ENCODE measurements at regions not wholly inside any gene's neighbourhood (a gene's known extent, or its start where the extent isn't known, plus 50 kb on each side); places are given as distances from the start of the nearest gene placed in this dataset.
"Not testable (repeated sequence)": the region's sequence is repeated elsewhere in the genome, so short reads cannot be mapped to it uniquely, and the experiment has no call there.

- DNase-seq: no peak
These were observed 1349.8 kb upstream of the GJE1 start for GRCh38 chr6:140782941-140783340.

GRCh38 chr6:140779991-140780596 lies 1352.6 kb upstream of the GJE1 start:
- DNase-seq: no peak

- no peak for DNase-seq
These were observed 1353.4 kb upstream of the GJE1 start for GRCh38 chr6:140779341-140779740.

GRCh38 chr6:140777780-140778179 lies 1354.9 kb upstream of the GJE1 start:
- no peak for DNase-seq

GRCh38 chr6:140775061-140775460 lies 1357.7 kb upstream of the GJE1 start:
- no peak for DNase-seq

GRCh38 chr6:140774080-140774505 lies 1358.6 kb upstream of the GJE1 start:
- no peak for DNase-seq

GRCh38 chr6:140773276-140773675 lies 1359.4 kb upstream of the GJE1 start:
- DNase-seq: no peak

- no peak for DNase-seq
These were observed 1360.1 kb upstream of the GJE1 start for GRCh38 chr6:140772576-140772975.

GRCh38 chr6:140768133-140768532 lies 1364.6 kb upstream of the GJE1 start:
- no peak for DNase-seq

GRCh38 chr6:140766999-140767398 lies 1365.7 kb upstream of the GJE1 start:
- no peak for DNase-seq

- DNase-seq: no peak
These were observed 1374.4 kb upstream of the GJE1 start for GRCh38 chr6:140758169-140758877.

GRCh38 chr6:140752234-140752633 lies 1377.8 kb upstream of the CITED2 start:
- DNase-seq: no peak

GRCh38 chr6:140747114-140747513 lies 1372.7 kb upstream of the CITED2 start:
- DNase-seq: no peak

GRCh38 chr6:140744659-140745320 lies 1370.3 kb upstream of the CITED2 start:
- no peak for DNase-seq

GRCh38 chr6:140736231-140736630 lies 1361.8 kb upstream of the CITED2 start:
- no peak for DNase-seq

GRCh38 chr6:140732991-140733390 lies 1358.5 kb upstream of the CITED2 start:
- DNase-seq: no peak

GRCh38 chr6:140732155-140732554 lies 1357.7 kb upstream of the CITED2 start:
- DNase-seq: no peak

GRCh38 chr6:140731741-140732140 lies 1357.3 kb upstream of the CITED2 start:
- DNase-seq: no peak

GRCh38 chr6:140729521-140729920 lies 1355.1 kb upstream of the CITED2 start:
- no peak for DNase-seq

- DNase-seq: no peak
These were observed 1343.6 kb upstream of the CITED2 start for GRCh38 chr6:140718021-140718420.

- DNase-seq: no peak
These were observed 1339.0 kb upstream of the CITED2 start for GRCh38 chr6:140713495-140713894.

GRCh38 chr6:140711019-140711613 lies 1336.7 kb upstream of the CITED2 start:
- DNase-seq: no peak

- no peak for DNase-seq
These were observed 1334.0 kb upstream of the CITED2 start for GRCh38 chr6:140708441-140708840.

GRCh38 chr6:140704008-140704407 lies 1329.6 kb upstream of the CITED2 start:
- not testable (repeated sequence) for DNase-seq
